Testis (tissue), 2 donors: ENCODE measurements at regions not wholly inside any gene's neighbourhood (a gene's known extent, or its start where the extent isn't known, plus 50 kb on each side); places are given as distances from the start of the nearest gene placed in this dataset.

Experiments
- CTCF ChIP-seq, 3 experiments: fragments of 450-650 bp in 2 of 3; fragments of 200-600 bp in 1 of 3; sonication (generic) in 1 of 3; IDR thresholded peaks; one replicate each; pipeline ENCODE4 v1.5.1; 2016 to 2019; ENCODE audit warnings: antibody characterized with exemption in 3 of 3, mild to moderate bottlenecking in 2 of 3, moderate library complexity in 1 of 3
- POLR2A ChIP-seq: fragments of 450-650 bp; IDR thresholded peaks from one replicate; pipeline ENCODE4 v1.6.1; 2017; ENCODE audit warnings: antibody characterized with exemption, mild to moderate bottlenecking, moderate library complexity

- TF ChIP-seq POLR2A (no peak), CTCF (IDR thresholded peaks at IDR 0.05) (no peak)
Measured at GRCh38 chr18:51498085-51498855, 300.8 kb upstream of the MEX3C start.
